Thyroid gland (tissue), 4 donors: ENCODE measurements at regions not wholly inside any gene's neighbourhood (a gene's known extent, or its start where the extent isn't known, plus 50 kb on each side); places are given as distances from the start of the nearest gene placed in this dataset.

Source experiments
- DNase-seq, 2 donors: peaks; one replicate each; pipeline ENCODE4 v3.0.0-alpha.2; 2019
- H3K27ac ChIP-seq, 3 donors: fragments of 200-600 bp; sonication (generic); 1 replicate in 2 of 3; 2 replicates in 1 of 3; pipeline ENCODE4 v1.5.1; 2016 to 2019; ENCODE audit warnings: mild to moderate bottlenecking in 1 of 3, moderate library complexity in 1 of 3
- H3K27me3 ChIP-seq: fragments of 200-600 bp; sonication (generic); one replicate; pipeline ENCODE4 v1.5.1; 2019
- H3K36me3 ChIP-seq, 2 donors: fragments of 200-600 bp; sonication (generic); one replicate each; pipeline ENCODE4 v1.5.1; 2016 to 2019
- H3K4me1 ChIP-seq, 2 donors: fragments of 200-600 bp; sonication (generic); one replicate each; pipeline ENCODE4 v1.5.1; 2017 to 2019
- H3K4me3 ChIP-seq, 3 donors: fragments of 200-600 bp; sonication (generic); replicated peaks in 1 of 3; 1 replicate in 2 of 3; 2 replicates in 1 of 3; pipeline ENCODE4 v1.5.1; 2016; ENCODE audit warnings: mild to moderate bottlenecking in 1 of 3
- H3K9me3 ChIP-seq: fragments of 200-600 bp; sonication (generic); one replicate; pipeline ENCODE4 v1.5.1; 2017
- POLR2A ChIP-seq, 2 donors: fragments of 450-650 bp; IDR thresholded peaks; one replicate each; pipeline ENCODE4 v1.6.1; 2017; ENCODE audit warnings: antibody characterized with exemption in 2 of 2, mild to moderate bottlenecking in 2 of 2, moderate library complexity in 1 of 2
- WGBS, 2 donors: methylation state at CpG; one replicate each; pipeline ENCODE4 v1.1.5; 2017; 5-methylcytosine and 5-hydroxymethylcytosine counted together
- intact Hi-C: fragments of 100-400 bp; cut with DNase I; formaldehyde crosslinking; loops from one replicate; pipeline ENCODE4 v1.15.1; 2023
- TF ChIP-seq, protein P1 (sequence below), 6 experiments: fragments of 200-600 bp in 3 of 6; fragments of 450-650 bp in 3 of 6; sonication (generic) in 3 of 6; IDR thresholded peaks; one replicate each; pipeline ENCODE4 v1.5.1; 2016 to 2019; ENCODE audit warnings: antibody characterized with exemption in 6 of 6, mild to moderate bottlenecking in 2 of 6, inconsistent platforms in 1 of 6, moderate library complexity in 1 of 6

DNA sequence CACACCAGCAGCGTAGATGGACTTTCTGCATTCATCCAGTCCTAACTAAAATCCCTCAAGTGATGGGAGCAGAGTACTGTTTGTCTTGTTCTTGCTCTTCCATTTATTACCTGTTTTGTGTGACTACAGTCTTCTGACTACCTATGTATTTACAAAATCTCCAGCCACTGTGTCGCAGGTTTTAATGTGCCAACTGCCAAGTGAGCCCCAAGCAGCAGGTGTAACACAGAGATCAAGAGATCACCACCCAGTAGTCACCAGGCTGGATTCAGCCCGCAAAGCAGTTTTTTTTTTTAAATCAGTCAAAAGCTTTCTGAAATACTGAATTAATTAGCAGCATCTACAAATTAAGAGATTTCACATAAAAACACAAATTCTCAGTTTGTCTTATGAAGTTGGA lies 724.1 kb upstream of the USP15 start:
- no peak for DNase-seq
- H3K4me3 ChIP-seq, result no peak overlapping the region
- H3K27me3 ChIP-seq, result no peaks in the 10 kb centered on the region
- intact Hi-C loops, result no loop called here
- TF ChIP-seq, protein P1, sequence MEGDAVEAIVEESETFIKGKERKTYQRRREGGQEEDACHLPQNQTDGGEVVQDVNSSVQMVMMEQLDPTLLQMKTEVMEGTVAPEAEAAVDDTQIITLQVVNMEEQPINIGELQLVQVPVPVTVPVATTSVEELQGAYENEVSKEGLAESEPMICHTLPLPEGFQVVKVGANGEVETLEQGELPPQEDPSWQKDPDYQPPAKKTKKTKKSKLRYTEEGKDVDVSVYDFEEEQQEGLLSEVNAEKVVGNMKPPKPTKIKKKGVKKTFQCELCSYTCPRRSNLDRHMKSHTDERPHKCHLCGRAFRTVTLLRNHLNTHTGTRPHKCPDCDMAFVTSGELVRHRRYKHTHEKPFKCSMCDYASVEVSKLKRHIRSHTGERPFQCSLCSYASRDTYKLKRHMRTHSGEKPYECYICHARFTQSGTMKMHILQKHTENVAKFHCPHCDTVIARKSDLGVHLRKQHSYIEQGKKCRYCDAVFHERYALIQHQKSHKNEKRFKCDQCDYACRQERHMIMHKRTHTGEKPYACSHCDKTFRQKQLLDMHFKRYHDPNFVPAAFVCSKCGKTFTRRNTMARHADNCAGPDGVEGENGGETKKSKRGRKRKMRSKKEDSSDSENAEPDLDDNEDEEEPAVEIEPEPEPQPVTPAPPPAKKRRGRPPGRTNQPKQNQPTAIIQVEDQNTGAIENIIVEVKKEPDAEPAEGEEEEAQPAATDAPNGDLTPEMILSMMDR (IDR thresholded peaks at IDR 0.05), result no peak
- TF ChIP-seq POLR2A (IDR thresholded peaks at IDR 0.05), result no peak
- no peak overlapping the region for H3K27ac ChIP-seq
- WGBS, 2 donors, result 84 to 89% methylated on average over 3 of the region's 3 CpGs
- H3K9me3 ChIP-seq, result no peaks in the 10 kb centered on the region
- no peaks in the 10 kb centered on the region for H3K4me1 ChIP-seq
- H3K36me3 ChIP-seq, result no peaks in the 10 kb centered on the region

DNA sequence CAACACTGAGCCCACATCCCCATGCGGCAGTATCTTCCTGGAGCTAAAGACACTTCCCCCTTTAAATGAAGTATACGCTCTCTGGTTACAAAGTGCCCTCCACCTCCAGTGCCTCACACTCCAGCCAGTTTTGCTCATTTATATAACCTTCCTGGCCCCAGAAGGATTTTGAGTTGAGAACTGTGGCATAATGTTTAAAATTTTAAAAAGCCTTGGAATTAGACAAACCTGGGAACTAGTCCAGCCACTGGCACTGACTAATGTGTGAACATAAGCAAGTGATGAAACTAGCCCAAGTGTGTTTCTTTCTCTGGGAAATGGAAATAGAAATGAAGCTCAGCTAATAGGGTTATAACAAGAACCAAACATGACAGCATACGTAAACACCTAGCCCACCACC lies 723.7 kb upstream of the USP15 start:
- H3K36me3 ChIP-seq, result no peaks in the 10 kb centered on the region
- DNase-seq, result no peak
- H3K4me1 ChIP-seq, result no peaks in the 10 kb centered on the region
- H3K4me3 ChIP-seq, result no peak overlapping the region
- no peak for TF ChIP-seq POLR2A (IDR thresholded peaks at IDR 0.05)
- TF ChIP-seq, protein P1 (IDR thresholded peaks at IDR 0.05), result no peak
- intact Hi-C loops, result no loop called here
- no peak overlapping the region for H3K27ac ChIP-seq
- WGBS, 2 donors, result 78 to 83% methylated on average over 3 of the region's 3 CpGs
- H3K9me3 ChIP-seq, result no peaks in the 10 kb centered on the region
- H3K27me3 ChIP-seq, result no peaks in the 10 kb centered on the region

DNA sequence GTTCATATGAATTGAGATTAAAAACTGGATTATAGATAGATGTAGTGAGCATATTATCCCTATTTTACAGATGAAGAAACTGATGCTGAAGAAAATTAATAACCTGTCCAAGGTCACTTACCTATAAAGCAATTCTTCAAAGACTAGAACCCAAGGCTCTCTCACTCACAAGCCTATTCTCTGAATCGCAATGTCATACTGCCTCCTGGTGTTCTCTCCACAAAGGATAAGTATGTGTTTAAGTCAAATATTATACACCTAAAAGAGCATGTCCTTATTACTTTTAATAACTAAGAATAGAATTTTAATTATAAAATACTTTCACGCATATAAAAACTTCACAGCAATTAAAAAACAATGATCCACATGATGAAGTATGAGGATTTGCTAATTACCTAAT lies 721.3 kb upstream of the USP15 start:
- 88 to 91% methylated on average over 2 of the region's 2 CpGs for WGBS, 2 donors

DNA sequence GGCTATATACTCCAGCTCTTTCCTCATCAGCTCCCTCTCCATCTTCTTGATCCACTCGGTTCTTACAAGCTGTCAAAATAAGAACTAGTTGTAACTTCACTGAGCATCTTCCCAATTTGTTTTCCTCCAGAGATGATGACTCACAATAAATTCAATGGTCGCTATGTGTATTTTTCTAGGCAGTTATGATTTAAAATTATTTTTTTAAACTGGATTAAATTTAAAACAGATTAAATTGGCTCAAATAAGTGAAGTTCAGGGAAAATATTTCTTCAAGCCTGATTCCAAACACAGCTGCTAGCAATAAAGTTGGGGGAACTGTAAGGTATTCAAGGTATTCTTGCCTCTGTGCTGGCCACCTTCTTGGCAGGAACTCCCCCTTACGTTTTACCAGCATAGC lies 717.7 kb upstream of the USP15 start:
- Histone ChIP-seq H3K4me1 (no peaks in the 10 kb centered on the region), H3K4me3 (no peak overlapping the region), H3K27me3 (no peaks in the 10 kb centered on the region), H3K36me3 (no peaks in the 10 kb centered on the region), H3K27ac (no peak overlapping the region), H3K9me3 (no peaks in the 10 kb centered on the region)
- intact Hi-C loops, result no loop called here
- DNase-seq, result no peak
- TF ChIP-seq, protein P1 (IDR thresholded peaks at IDR 0.05), result no peak
- TF ChIP-seq POLR2A (IDR thresholded peaks at IDR 0.05), result no peak
- 60 to 65% methylated on average over 3 of the region's 3 CpGs for WGBS, 2 donors

More for the DNA sequence above, 721.3 kb upstream of the USP15 start:
- no peak for DNase-seq
- Histone ChIP-seq H3K36me3 (no peaks in the 10 kb centered on the region), H3K27ac (no peak overlapping the region), H3K4me1 (no peaks in the 10 kb centered on the region), H3K9me3 (no peaks in the 10 kb centered on the region), H3K27me3 (no peaks in the 10 kb centered on the region), H3K4me3 (no peak overlapping the region)
- intact Hi-C loops, result no loop called here
- TF ChIP-seq, protein P1 (IDR thresholded peaks at IDR 0.05), result no peak
- TF ChIP-seq POLR2A (IDR thresholded peaks at IDR 0.05), result no peak

DNA sequence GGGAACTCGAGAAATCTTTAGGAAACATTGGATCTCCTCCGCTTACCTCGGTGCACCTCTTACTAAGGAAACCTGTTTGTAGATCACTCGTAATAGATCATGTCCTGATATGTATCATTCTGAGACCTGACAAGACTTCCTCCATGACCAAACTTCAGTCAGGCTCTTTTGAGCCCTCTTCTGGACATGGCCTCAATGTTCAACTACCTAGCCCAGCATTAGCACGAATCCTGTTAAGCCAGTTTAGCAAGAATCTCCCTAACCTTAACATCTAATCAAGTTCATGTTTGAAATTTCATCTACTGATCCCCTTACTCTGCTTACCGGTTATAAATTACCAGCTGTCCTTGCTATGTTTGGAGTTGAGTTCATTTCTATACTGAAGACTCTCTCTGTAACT lies 713.9 kb upstream of the USP15 start:
- H3K27ac ChIP-seq, result no peak overlapping the region
- H3K4me3 ChIP-seq, result no peak overlapping the region
- TF ChIP-seq POLR2A (IDR thresholded peaks at IDR 0.05), result no peak
- TF ChIP-seq, protein P1 (IDR thresholded peaks at IDR 0.05), result no peak
- no peaks in the 10 kb centered on the region for H3K4me1 ChIP-seq
- 72 to 82% methylated on average over 6 of the region's 6 CpGs for WGBS, 2 donors
- no peak for DNase-seq
- H3K27me3 ChIP-seq, result no peaks in the 10 kb centered on the region
- no peaks in the 10 kb centered on the region for H3K9me3 ChIP-seq
- intact Hi-C loops, result no loop called here
- no peaks in the 10 kb centered on the region for H3K36me3 ChIP-seq
